Esophagus (tissue), 2 donors: ENCODE measurements at regions not wholly inside any gene's neighbourhood (a gene's known extent, or its start where the extent isn't known, plus 50 kb on each side); places are given as distances from the start of the nearest gene placed in this dataset.

Source experiments
- H3K27ac ChIP-seq, 2 donors: one replicate each; pipeline ENCODE4 v1.5.1; 2013; ENCODE audit warnings: low read depth in 2 of 2, mild to moderate bottlenecking in 2 of 2, inconsistent platforms in 1 of 2, low read length in 1 of 2, moderate library complexity in 1 of 2
- H3K27me3 ChIP-seq, 2 donors: one replicate each; pipeline ENCODE4 v1.6.1; 2013; ENCODE audit warnings: low read length in 2 of 2, control low read depth in 1 of 2, mild to moderate bottlenecking in 1 of 2; ENCODE audit not compliant: insufficient read depth in 2 of 2, control insufficient read depth in 1 of 2
- H3K36me3 ChIP-seq, 2 donors: one replicate each; pipeline ENCODE4 v1.6.1; 2013; ENCODE audit warnings: low read length in 1 of 2; ENCODE audit not compliant: control insufficient read depth in 2 of 2, insufficient read depth in 2 of 2
- H3K4me1 ChIP-seq, 2 donors: one replicate each; pipeline ENCODE4 v1.6.1; 2013; ENCODE audit warnings: low read length in 1 of 2; ENCODE audit not compliant: control insufficient read depth in 2 of 2, insufficient read depth in 2 of 2
- H3K4me3 ChIP-seq, 2 donors: one replicate each; pipeline ENCODE4 v1.5.1; 2013; ENCODE audit warnings: low read length in 2 of 2, mild to moderate bottlenecking in 2 of 2, low read depth in 1 of 2, moderate library complexity in 1 of 2
- H3K9me3 ChIP-seq, 2 donors: one replicate each; pipeline ENCODE4 v1.6.1; 2013; ENCODE audit warnings: mild to moderate bottlenecking in 2 of 2, low read depth in 1 of 2, low read length in 1 of 2, moderate library complexity in 1 of 2; ENCODE audit not compliant: control insufficient read depth in 2 of 2, insufficient read depth in 1 of 2
- WGBS, 2 donors: extraction: QIAGEN DNeasy Blood & Tissue Kit; methylation state at CpG; one replicate each; pipeline ENCODE4 v1.1.7; 2013; 5-methylcytosine and 5-hydroxymethylcytosine counted together
- donor health status: healthy with polysubstance abuse.
- donor health status: Bipolar disorder and iron deficiency.

DNA sequence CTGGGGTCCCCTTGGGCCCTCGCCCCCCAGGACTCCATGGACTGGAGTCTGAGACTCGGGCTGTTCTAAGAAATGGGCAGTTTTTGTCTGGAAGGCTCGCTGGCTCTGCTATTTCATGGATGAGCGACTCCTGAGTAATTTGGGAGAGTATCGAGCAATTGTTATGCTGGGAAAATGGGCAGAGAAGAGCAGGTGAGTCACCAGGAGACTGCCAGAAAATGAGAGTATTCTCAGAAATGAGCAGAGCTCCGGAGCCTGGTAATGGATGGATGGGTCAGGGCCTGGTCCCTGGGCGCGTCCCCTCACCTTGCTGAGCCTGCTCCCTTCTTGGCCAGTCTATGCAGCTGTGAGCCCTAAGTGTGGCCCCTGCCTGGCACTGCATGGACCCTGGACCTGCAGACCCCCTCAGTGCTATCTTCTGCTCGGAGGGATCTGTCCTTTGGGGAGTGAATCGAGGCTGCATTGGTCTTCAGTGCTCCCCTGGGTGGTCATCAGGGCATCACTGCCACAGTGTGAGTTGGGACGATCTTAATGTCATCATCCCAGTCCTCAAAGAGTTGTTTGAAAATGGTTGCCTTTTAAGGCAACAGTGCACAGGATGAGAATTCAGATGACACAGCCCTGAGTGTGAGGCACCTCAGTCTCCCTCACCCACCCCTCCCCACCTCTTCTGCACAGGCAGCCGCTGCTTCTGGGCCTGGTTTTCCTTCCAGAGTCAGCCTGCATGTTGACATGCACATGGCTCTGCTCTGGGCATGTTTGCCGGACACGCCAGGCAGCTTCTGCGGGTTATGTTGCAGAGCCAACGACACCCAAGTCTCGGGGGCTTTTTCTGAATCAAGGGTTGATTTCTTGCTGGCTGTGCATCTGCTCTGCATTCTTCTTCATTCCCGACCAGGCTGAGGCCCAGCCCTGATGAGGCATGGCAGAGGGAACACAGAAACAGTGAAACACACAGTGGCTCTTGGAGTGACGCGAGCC, 519.0 kb downstream of the TBC1D22A start:
- Histone ChIP-seq H3K9me3 (peaks cover 0 to 2% of the 10 kb centered on the region in 2 donors), H3K4me3 (no peak overlapping the region), H3K27me3 (no peaks in the 10 kb centered on the region), H3K27ac (no peak overlapping the region), H3K36me3 (no peaks in the 10 kb centered on the region), H3K4me1 (no peaks in the 10 kb centered on the region)
- 62 to 70% methylated on average over 20 of the region's 20 CpGs for whole genome bisulfite sequencing, 2 donors

DNA sequence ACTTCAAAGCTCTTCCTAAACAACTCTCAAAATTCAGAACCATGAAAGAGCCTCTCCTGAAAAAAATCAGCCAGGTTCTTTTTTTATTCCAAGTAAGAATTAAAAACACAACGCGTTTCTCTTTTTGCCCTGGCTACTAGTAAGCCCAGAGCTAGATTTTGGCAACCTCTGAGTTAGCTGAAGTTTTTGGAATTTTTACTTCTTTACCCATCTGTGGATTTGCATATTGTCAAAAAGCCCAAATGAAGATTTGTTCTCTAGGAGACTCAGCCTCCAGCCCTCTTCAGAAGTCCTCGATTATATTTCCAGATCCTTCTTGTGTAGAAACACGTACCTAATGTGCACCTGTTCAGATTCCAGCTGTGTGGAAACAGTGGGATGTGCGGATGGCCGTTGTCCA, 517.9 kb downstream of the TBC1D22A start:
- Histone ChIP-seq H3K27ac (no peak overlapping the region), H3K4me3 (no peak overlapping the region), H3K27me3 (peaks cover 0 to 2% of the 10 kb centered on the region in 2 donors), H3K9me3 (peaks cover 0 to 2% of the 10 kb centered on the region in 2 donors), H3K4me1 (peaks cover 0 to 2% of the 10 kb centered on the region in 2 donors), H3K36me3 (no peaks in the 10 kb centered on the region)
- WGBS, 2 donors = 65 to 67% methylated on average over 6 of the region's 6 CpGs

DNA sequence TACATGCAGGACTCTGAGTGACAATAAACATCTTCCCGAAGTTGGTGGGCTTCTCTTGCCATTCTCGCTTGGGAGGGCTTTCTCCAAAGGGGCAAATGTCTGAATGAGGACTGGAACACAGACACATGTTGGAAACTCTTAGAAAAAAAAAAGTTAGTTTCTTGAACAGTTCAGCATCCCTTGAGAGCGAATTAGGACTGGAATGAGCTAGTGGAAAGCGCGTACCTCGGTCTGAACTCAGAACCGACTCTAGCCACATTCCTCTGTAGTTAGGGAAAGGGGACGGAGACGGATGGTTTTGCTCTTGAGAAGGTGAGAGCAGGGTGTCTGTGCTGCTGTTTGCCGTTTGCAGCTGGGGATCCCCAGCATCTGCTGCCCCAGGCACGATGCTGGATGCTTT, 517.3 kb downstream of the TBC1D22A start:
- Histone ChIP-seq H3K4me1 (peaks cover 0 to 2% of the 10 kb centered on the region in 2 donors), H3K27me3 (peaks cover 0 to 2% of the 10 kb centered on the region in 2 donors), H3K9me3 (peaks cover 0 to 2% of the 10 kb centered on the region in 2 donors), H3K27ac (no peak overlapping the region), H3K4me3 (no peak overlapping the region), H3K36me3 (no peaks in the 10 kb centered on the region)
- WGBS, 2 donors = 49 to 56% methylated on average over 11 of the region's 11 CpGs

DNA sequence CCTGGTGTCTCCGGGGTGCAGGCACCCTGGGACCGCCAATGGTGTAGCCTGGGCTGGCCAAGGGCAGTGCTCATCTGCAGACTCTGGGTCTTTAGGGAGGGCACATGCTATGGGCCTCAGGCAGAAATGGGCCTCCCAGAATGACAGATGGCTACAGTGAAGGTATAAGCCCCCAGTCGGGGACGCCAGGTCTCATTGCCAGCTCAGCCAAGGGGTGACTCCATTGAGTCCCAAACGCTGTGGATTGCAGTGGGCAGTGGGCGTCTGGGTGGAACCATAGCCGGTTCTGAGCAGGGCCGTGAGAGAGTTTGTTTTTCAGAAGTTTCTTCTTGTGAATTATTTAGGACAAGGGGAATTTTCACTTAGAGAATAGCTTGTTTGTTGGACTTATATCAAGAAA, 516.9 kb downstream of the TBC1D22A start:
- Histone ChIP-seq H3K4me1 (peaks cover 0 to 2% of the 10 kb centered on the region in 2 donors), H3K27me3 (peaks cover 0 to 2% of the 10 kb centered on the region in 2 donors), H3K27ac (no peak overlapping the region), H3K9me3 (peaks cover 0 to 2% of the 10 kb centered on the region in 2 donors), H3K36me3 (no peaks in the 10 kb centered on the region), H3K4me3 (no peak overlapping the region)
- 81 to 83% methylated on average over 8 of the region's 8 CpGs for WGBS, 2 donors

DNA sequence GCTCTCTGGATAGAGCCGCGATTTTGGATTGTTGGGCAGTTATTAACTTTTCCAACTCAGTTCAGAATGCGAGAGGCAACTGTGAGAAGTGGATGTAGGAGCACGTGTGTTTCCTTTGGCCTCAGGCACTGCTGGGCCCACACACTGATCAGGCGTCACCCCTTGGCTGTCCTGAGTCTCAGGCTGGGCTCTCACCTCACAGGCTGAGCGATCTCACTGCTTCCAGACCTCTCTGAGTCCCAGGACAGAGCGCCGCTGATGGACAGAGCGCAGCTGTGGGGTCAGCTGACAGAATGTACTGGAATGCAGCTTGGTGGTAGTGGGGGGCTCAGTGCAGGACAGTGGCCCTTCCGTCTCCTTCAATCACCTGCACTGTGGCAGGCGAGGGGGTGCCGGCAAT, 516.2 kb downstream of the TBC1D22A start:
- WGBS, 2 donors = 81 to 85% methylated on average over 12 of the region's 12 CpGs
- Histone ChIP-seq H3K27me3 (peaks cover 0 to 2% of the 10 kb centered on the region in 2 donors), H3K4me3 (no peak overlapping the region), H3K4me1 (peaks cover 0 to 2% of the 10 kb centered on the region in 2 donors), H3K36me3 (no peaks in the 10 kb centered on the region), H3K9me3 (peaks cover 0 to 2% of the 10 kb centered on the region in 2 donors), H3K27ac (no peak overlapping the region)

DNA sequence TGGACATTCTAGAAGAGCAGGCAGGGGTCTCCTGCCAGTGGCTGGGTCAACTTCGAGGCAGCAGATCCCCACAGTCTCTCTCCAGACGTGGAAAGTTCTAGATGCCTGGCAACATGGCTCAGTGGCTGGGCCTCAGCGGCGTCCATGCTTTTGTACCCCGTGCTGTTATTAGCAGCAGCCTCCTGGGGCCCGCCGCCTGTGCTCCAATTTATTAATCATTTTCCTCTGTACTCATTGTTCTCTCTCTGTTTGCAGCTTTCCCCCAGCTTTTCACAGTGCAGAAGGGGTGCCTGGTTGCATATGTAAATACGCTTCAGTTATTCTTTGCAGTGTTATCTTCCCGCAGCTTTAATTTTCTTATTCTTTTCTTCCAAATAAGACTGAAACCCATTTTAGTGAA, 515.1 kb downstream of the TBC1D22A start:
- WGBS, 2 donors = 71 to 75% methylated on average over 9 of the region's 9 CpGs
- Histone ChIP-seq H3K27ac (no peak overlapping the region), H3K9me3 (peaks cover 0 to 2% of the 10 kb centered on the region in 2 donors), H3K27me3 (peaks cover 0 to 2% of the 10 kb centered on the region in 2 donors), H3K4me3 (no peak overlapping the region), H3K36me3 (no peaks in the 10 kb centered on the region), H3K4me1 (peaks cover 0 to 2% of the 10 kb centered on the region in 2 donors)

DNA sequence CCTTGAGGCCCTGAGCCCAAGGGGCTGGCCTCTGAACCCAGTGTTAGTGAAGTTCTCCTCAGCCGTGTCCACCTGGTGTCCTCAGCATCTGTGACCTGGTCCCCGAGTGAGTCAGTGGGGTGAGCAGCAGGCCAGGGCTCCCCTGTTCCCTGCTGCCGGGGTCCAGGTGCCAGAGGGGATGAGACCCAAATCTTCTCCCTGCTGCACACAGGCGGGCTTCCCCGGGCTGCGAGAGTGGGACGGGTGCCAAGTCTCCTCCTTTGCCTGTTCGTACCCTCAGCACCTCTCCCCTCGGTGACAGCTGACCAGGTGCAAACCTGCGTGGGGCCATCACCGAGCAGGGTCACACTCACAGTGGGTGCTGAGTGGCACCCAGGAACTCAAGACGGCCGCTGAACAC, 514.5 kb downstream of the TBC1D22A start:
- H3K27me3 ChIP-seq = peaks cover 0 to 2% of the 10 kb centered on the region in 2 donors
- no peak overlapping the region for H3K27ac ChIP-seq
- no peaks in the 10 kb centered on the region for H3K36me3 ChIP-seq
- peaks cover 0 to 2% of the 10 kb centered on the region in 2 donors for H3K4me1 ChIP-seq
- peaks cover 0 to 2% of the 10 kb centered on the region in 2 donors for H3K9me3 ChIP-seq
- 84 to 85% methylated on average over 13 of the region's 13 CpGs for WGBS, 2 donors
- no peak overlapping the region for H3K4me3 ChIP-seq

DNA sequence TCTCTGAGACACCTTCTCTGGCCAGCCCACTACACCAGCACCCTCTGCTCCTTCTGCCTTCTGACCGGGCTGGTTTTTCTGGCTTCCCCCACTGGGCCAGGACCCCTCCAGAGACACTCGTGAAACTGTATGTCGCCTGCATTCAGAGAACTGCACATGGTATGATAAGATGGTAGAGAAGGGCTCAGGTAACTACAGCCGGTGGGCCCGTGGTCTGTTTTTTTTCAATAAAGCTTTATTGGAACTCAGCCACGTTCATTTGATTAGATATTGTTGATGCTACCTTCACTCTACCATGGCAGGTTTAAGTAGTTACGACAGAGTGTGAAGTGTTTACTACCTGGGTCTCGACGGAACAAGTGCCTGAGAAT, 514.0 kb downstream of the TBC1D22A start:
- Histone ChIP-seq H3K36me3 (no peaks in the 10 kb centered on the region), H3K4me1 (peaks cover 0 to 2% of the 10 kb centered on the region in 2 donors), H3K27ac (no peak overlapping the region), H3K9me3 (peaks cover 0 to 2% of the 10 kb centered on the region in 2 donors), H3K27me3 (peaks cover 0 to 2% of the 10 kb centered on the region in 2 donors), H3K4me3 (no peak overlapping the region)
- 81 to 85% methylated on average over 9 of the region's 9 CpGs for WGBS, 2 donors

DNA sequence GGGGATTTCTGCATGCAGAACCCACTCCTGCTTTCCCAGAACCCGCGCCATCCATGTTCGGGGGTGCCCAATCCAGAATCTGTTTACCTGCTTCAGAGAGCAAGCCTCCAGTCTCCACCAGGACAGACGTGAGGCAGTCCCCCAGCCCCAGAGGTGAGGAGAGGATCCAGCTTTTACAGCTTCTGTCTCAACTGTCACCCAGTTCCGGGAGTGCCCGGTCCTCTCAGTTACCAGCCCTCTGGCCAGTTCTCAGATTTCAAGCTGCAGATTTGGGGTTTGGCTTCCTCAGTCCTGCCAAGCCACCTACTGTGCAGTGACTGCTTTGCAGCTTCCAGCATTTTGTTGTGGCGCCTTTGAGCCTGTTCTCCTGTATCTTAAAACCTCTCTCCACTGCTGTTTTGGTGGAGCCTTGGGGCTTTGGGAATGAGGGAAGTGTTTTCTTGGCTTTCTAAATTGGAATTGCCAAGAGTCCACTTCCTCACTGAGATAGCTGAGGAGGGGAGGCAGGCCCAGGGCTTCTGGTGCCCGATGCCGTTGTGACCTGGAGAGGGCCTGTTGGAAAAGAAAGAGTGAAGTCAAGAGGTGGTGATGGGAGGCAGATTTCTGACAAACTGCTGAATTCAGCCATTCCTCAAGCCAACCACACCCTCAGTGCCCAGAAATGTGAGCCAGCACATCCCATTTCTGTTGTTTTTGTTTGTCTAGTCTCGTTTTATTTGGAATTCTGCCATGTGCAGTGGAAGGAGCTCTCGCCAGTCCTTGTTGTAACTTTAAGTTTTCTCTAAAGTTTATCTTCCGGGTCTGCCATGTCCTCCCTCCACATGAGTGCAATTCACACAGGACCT, 513.4 kb downstream of the TBC1D22A start:
- Histone ChIP-seq H3K9me3 (peaks cover 0 to 2% of the 10 kb centered on the region in 2 donors), H3K27me3 (peaks cover 0 to 2% of the 10 kb centered on the region in 2 donors), H3K4me3 (no peak overlapping the region), H3K4me1 (peaks cover 0 to 2% of the 10 kb centered on the region in 2 donors), H3K27ac (no peak overlapping the region), H3K36me3 (no peaks in the 10 kb centered on the region)
- 51 to 55% methylated on average over 12 of the region's 12 CpGs for WGBS, 2 donors
